ENCODE measurements at regions not wholly inside any gene's neighbourhood (a gene's known extent, or its start where the extent isn't known, plus 50 kb on each side); places are given as distances from the start of the nearest gene placed in this dataset.
"Not testable (repeated sequence)": the region's sequence is repeated elsewhere in the genome, so short reads cannot be mapped to it uniquely, and the experiment has no call there.

GRCh38 chr6:154923199-154923869, 71.8 kb upstream of the TIAM2 start:
- DNase-seq, result no peak

GRCh38 chr6:154925130-154925529, 70.0 kb upstream of the TIAM2 start:
- DNase-seq, result no peak

- no peak for DNase-seq
These were observed 68.7 kb upstream of the TIAM2 start for GRCh38 chr6:154926366-154926765.

- peak; percentile 68 for DNase-seq
These were observed 66.7 kb upstream of the TIAM2 start for GRCh38 chr6:154928325-154928922.

- DNase-seq, result no peak
These were observed 64.7 kb upstream of the TIAM2 start for GRCh38 chr6:154930451-154930851.

- DNase-seq, result no peak
These were observed 63.2 kb upstream of the TIAM2 start for GRCh38 chr6:154931711-154932424.

- no peak for DNase-seq
These were observed 62.5 kb upstream of the TIAM2 start for GRCh38 chr6:154932515-154933027.

- DNase-seq, result no peak
These were observed 61.8 kb upstream of the TIAM2 start for GRCh38 chr6:154933181-154933827.

- DNase-seq, result no peak
These were observed 57.6 kb upstream of the TIAM2 start for GRCh38 chr6:154937306-154938220.

GRCh38 chr6:154938221-154938580, 56.9 kb upstream of the TIAM2 start:
- DNase-seq, result no peak

- DNase-seq, result not testable (repeated sequence)
These were observed 56.3 kb upstream of the TIAM2 start for GRCh38 chr6:154938727-154939285.

GRCh38 chr6:154942770-154943169, 52.3 kb upstream of the TIAM2 start:
- no peak for DNase-seq

GRCh38 chr6:154945271-154945890, 49.7 kb upstream of the TIAM2 start:
- DNase-seq, result no peak
